ENCODE measurements at regions not wholly inside any gene's neighbourhood (a gene's known extent, or its start where the extent isn't known, plus 50 kb on each side); places are given as distances from the start of the nearest gene placed in this dataset.

DNA sequence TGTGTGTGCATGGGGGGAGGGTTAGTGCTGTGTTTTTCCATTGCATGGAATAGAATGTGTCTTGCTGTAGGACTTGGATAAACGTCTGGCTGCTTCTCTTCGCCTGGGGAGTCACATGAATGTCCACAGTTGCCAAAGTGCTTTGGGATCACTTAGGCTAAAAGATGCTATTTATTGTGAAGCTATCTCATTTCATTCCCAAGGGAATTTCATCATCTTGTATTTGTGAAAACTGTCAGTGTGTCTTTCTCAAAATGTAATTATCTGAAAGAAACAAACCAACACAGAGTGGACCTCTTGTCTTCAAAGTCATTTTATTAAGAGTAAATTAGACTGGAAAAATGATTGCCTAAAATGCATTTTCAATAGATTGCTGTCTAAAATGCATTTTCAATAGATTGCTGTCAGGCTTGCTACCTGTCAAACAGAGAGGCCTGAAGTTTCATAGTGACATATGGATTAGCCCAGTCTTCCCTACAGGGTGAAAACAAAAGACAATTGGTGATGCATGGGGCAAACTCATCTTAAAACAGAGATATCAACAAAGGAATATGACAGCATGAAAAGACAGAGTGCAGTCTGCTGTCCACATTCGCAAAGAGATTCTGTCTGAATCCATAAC lies 117.1 kb upstream of the GOLIM4 start:
- no peak for DNase-seq
- Histone ChIP-seq H3K79me2 (ENCODE audit: insufficient read depth) (no peaks in the 10 kb centered on the region), H3K36me3 (replicated peaks in 1 of 2; ENCODE audit: control insufficient read depth in 1 of 2, insufficient read depth in 2 of 2, low read length in 1 of 2) (no peaks in the 10 kb centered on the region), H3K27ac (ENCODE audit: low read depth in 2 of 2, low read length in 1 of 2) (no peak overlapping the region), H2AFZ (ENCODE audit: low read depth) (no peak overlapping the region), H3K4me1 (ENCODE audit: control insufficient read depth in 1 of 2, insufficient read depth in 2 of 2, low read depth in 1 of 2, low read length in 1 of 2) (peaks cover 0 to 2% of the 10 kb centered on the region in 2 experiments; a peak in 1 of 4 replicates), H3K27me3 (ENCODE audit: insufficient read depth) (no peaks in the 10 kb centered on the region), H3K4me2 (no peak overlapping the region), H3K9me2 (no peaks in the 10 kb centered on the region), H3K9me3 (no peaks in the 10 kb centered on the region), H3F3A (replicated peaks; ENCODE audit: insufficient read depth) (no peaks in the 10 kb centered on the region), H3K9ac (no peak overlapping the region), H4K20me1 (ENCODE audit: insufficient read depth) (no peaks in the 10 kb centered on the region), H3K4me3 (ENCODE audit: low read depth in 2 of 2, low read length in 1 of 2) (no peak overlapping the region)
- no peak for TF ChIP-seq CTCF (IDR thresholded peaks at IDR 0.05)
- TF ChIP-seq NRF1 (IDR thresholded peaks at IDR 0.05; ENCODE audit: low read depth, low read length), result no peak
- TF ChIP-seq EP300 (IDR thresholded peaks at IDR 0.05; ENCODE audit: borderline replicate concordance in 1 of 2, low read depth in 1 of 2, low read length in 1 of 2), result no peak
- TF ChIP-seq EZH2phosphoT487 (IDR thresholded peaks at IDR 0.05; ENCODE audit: borderline replicate concordance, low read depth), result no peak
- TF ChIP-seq SIN3A (IDR thresholded peaks at IDR 0.05; ENCODE audit: borderline replicate concordance, low read depth, low read length), result no peak
- no peak for TF ChIP-seq JUND (IDR thresholded peaks at IDR 0.05)
- no peak for TF ChIP-seq POLR2AphosphoS5 (IDR thresholded peaks at IDR 0.05; ENCODE audit: low read depth, low read length)
- no peak for TF ChIP-seq RFX5 (IDR thresholded peaks at IDR 0.05; ENCODE audit: low read length)
- 47% methylated on average over 3 of the region's 3 CpGs for whole genome bisulfite sequencing (ENCODE audit: low lambda C conversion rate)
- POLR2A ChIA-PET, result interaction anchor here (0.6 kb wide), 1 partner anchor 257 kb away, joined by 3 read pairs; no protein-coding TSS in a partner anchor
- CTCF ChIA-PET, result interaction anchor here (0.6 to 4.9 kb wide), 8 partner anchors 36 to 635 kb away, joined by 3 to 97 read pairs (median 3); no protein-coding TSS in a partner anchor

DNA sequence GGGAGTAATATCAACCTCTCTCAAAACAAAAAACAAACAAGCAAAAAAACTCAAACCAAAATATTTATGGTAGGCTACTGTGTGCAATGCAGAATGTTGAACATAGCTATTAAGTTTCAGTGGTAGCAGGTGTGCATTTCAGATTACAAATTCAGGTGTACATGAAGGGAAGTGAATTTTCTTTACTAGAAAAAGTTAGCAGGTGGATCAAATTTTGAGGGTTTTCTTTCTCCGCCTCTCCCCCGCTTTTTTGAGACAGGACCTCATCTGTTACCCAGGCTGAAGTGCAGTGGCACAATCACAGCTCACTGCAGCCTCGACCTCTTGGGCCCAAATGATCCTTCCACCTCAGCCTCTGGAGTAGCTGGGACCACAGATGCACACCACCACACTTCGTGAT lies 109.7 kb upstream of the GOLIM4 start:
- POLR2A ChIA-PET, result no interaction called here
- no peaks in the 10 kb centered on the region for H3K79me2 ChIP-seq (ENCODE audit: insufficient read depth)
- H3K9me3 ChIP-seq, result no peaks in the 10 kb centered on the region
- CTCF ChIA-PET, result no interaction called here
- no peaks in the 10 kb centered on the region for H3K9me2 ChIP-seq
- H3K27ac ChIP-seq (ENCODE audit: low read depth in 2 of 2, low read length in 1 of 2), result no peak overlapping the region
- H3K4me2 ChIP-seq, result no peak overlapping the region
- H3K4me1 ChIP-seq (ENCODE audit: control insufficient read depth in 1 of 2, insufficient read depth in 2 of 2, low read depth in 1 of 2, low read length in 1 of 2), result no peaks in the 10 kb centered on the region
- H4K20me1 ChIP-seq (ENCODE audit: insufficient read depth), result no peaks in the 10 kb centered on the region
- WGBS (ENCODE audit: low lambda C conversion rate), result 29% methylated on average over 4 of the region's 4 CpGs
- H2AFZ ChIP-seq (ENCODE audit: low read depth), result no peak overlapping the region
- H3K27me3 ChIP-seq (ENCODE audit: insufficient read depth), result no peaks in the 10 kb centered on the region
- H3F3A ChIP-seq (replicated peaks; ENCODE audit: insufficient read depth), result no peaks in the 10 kb centered on the region
- no peak overlapping the region for H3K9ac ChIP-seq
- no peaks in the 10 kb centered on the region for H3K36me3 ChIP-seq (replicated peaks in 1 of 2; ENCODE audit: control insufficient read depth in 1 of 2, insufficient read depth in 2 of 2, low read length in 1 of 2)
- no peak for DNase-seq
- no peak overlapping the region for H3K4me3 ChIP-seq (ENCODE audit: low read depth in 2 of 2, low read length in 1 of 2)
- TF ChIP-seq, protein P1, sequence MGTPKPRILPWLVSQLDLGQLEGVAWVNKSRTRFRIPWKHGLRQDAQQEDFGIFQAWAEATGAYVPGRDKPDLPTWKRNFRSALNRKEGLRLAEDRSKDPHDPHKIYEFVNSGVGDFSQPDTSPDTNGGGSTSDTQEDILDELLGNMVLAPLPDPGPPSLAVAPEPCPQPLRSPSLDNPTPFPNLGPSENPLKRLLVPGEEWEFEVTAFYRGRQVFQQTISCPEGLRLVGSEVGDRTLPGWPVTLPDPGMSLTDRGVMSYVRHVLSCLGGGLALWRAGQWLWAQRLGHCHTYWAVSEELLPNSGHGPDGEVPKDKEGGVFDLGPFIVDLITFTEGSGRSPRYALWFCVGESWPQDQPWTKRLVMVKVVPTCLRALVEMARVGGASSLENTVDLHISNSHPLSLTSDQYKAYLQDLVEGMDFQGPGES (IDR thresholded peaks at IDR 0.05; ENCODE audit: low read depth, low read length), result no peak
- TF ChIP-seq MEF2A (IDR thresholded peaks at IDR 0.05; ENCODE audit: borderline replicate concordance, low read depth) (no peak), RXRA (IDR thresholded peaks at IDR 0.05; ENCODE audit: borderline replicate concordance, low read depth) (no peak), MAX (IDR thresholded peaks at IDR 0.05; ENCODE audit: low read depth) (no peak), FOSL2 (IDR thresholded peaks at IDR 0.05; ENCODE audit: borderline replicate concordance, low read depth) (no peak), CTCF (IDR thresholded peaks at IDR 0.05) (no peak), CHD2 (IDR thresholded peaks at IDR 0.05; ENCODE audit: low read length, partially characterized antibody) (no peak)
- TF ChIP-seq, protein P2, sequence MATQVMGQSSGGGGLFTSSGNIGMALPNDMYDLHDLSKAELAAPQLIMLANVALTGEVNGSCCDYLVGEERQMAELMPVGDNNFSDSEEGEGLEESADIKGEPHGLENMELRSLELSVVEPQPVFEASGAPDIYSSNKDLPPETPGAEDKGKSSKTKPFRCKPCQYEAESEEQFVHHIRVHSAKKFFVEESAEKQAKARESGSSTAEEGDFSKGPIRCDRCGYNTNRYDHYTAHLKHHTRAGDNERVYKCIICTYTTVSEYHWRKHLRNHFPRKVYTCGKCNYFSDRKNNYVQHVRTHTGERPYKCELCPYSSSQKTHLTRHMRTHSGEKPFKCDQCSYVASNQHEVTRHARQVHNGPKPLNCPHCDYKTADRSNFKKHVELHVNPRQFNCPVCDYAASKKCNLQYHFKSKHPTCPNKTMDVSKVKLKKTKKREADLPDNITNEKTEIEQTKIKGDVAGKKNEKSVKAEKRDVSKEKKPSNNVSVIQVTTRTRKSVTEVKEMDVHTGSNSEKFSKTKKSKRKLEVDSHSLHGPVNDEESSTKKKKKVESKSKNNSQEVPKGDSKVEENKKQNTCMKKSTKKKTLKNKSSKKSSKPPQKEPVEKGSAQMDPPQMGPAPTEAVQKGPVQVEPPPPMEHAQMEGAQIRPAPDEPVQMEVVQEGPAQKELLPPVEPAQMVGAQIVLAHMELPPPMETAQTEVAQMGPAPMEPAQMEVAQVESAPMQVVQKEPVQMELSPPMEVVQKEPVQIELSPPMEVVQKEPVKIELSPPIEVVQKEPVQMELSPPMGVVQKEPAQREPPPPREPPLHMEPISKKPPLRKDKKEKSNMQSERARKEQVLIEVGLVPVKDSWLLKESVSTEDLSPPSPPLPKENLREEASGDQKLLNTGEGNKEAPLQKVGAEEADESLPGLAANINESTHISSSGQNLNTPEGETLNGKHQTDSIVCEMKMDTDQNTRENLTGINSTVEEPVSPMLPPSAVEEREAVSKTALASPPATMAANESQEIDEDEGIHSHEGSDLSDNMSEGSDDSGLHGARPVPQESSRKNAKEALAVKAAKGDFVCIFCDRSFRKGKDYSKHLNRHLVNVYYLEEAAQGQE (IDR thresholded peaks at IDR 0.05; ENCODE audit: low read depth, low read length), result no peak
- TF ChIP-seq, protein P3, sequence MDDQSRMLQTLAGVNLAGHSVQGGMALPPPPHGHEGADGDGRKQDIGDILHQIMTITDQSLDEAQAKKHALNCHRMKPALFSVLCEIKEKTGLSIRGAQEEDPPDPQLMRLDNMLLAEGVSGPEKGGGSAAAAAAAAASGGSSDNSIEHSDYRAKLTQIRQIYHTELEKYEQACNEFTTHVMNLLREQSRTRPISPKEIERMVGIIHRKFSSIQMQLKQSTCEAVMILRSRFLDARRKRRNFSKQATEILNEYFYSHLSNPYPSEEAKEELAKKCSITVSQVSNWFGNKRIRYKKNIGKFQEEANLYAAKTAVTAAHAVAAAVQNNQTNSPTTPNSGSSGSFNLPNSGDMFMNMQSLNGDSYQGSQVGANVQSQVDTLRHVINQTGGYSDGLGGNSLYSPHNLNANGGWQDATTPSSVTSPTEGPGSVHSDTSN (IDR thresholded peaks at IDR 0.05), result no peak

Data from SK-N-SH (cell line).